OCI-LY7 (cell line): ENCODE measurements at regions not wholly inside any gene's neighbourhood (a gene's known extent, or its start where the extent isn't known, plus 50 kb on each side); places are given as distances from the start of the nearest gene placed in this dataset.

ENCODE experiments used
- CTCF ChIP-seq: fragments of 200-600 bp; sonication (generic); conservative IDR thresholded peaks from 2 replicates; pipeline ENCODE4 v1.5.1; 2014; ENCODE audit warnings: mild to moderate bottlenecking, antibody characterized with exemption, low read length, moderate library complexity, mixed read lengths
- EZH2phosphoT487 ChIP-seq: fragments of 200-600 bp; sonication (generic); IDR thresholded peaks from 2 replicates; pipeline ENCODE4 v1.6.1; 2018; ENCODE audit warnings: low read depth, borderline replicate concordance, mild to moderate bottlenecking, mixed run types, antibody characterized with exemption, low read length, moderate library complexity, mixed read lengths

GRCh38 chr15:29638781-29639180 lies 183.5 kb downstream of the TJP1 start:
- TF ChIP-seq CTCF (no peak), EZH2phosphoT487 (no peak)
